NCI-H146 (cell line): ENCODE measurements at regions not wholly inside any gene's neighbourhood (a gene's known extent, or its start where the extent isn't known, plus 50 kb on each side); places are given as distances from the start of the nearest gene placed in this dataset.

Source experiments
- DNase-seq: peaks from one replicate; lab custom pipeline; 2025; lab: John Stamatoyannopoulos, UW

GRCh38 chr1:115577513-115577912 is 64.3 kb upstream of the VANGL1 start:
- DNase-seq = no peak

- DNase-seq = no peak
These were observed 66.1 kb upstream of the VANGL1 start for GRCh38 chr1:115575661-115576060.

GRCh38 chr1:115572710-115573109 is 69.1 kb upstream of the VANGL1 start:
- DNase-seq = no peak

GRCh38 chr1:115567431-115567830 is 74.3 kb upstream of the VANGL1 start:
- no peak for DNase-seq

GRCh38 chr1:115565791-115566190 is 76.0 kb upstream of the VANGL1 start:
- no peak for DNase-seq

GRCh38 chr1:115565353-115565752 is 76.4 kb upstream of the VANGL1 start:
- DNase-seq = no peak

- DNase-seq = no peak
These were observed 77.6 kb upstream of the VANGL1 start for GRCh38 chr1:115564201-115564600.

GRCh38 chr1:115560027-115560426 is 81.7 kb upstream of the VANGL1 start:
- no peak for DNase-seq

GRCh38 chr1:115558275-115558674 is 83.5 kb upstream of the VANGL1 start:
- DNase-seq = no peak

- no peak for DNase-seq
These were observed 84.1 kb upstream of the VANGL1 start for GRCh38 chr1:115557715-115558114.

- DNase-seq = no peak
These were observed 85.5 kb upstream of the VANGL1 start for GRCh38 chr1:115556236-115556635.

GRCh38 chr1:115555446-115555845 is 86.3 kb upstream of the VANGL1 start:
- DNase-seq = no peak

- DNase-seq = no peak
These were observed 94.1 kb upstream of the VANGL1 start for GRCh38 chr1:115547696-115548095.

- DNase-seq = no peak
These were observed 94.9 kb upstream of the VANGL1 start for GRCh38 chr1:115546846-115547245.

- DNase-seq = peak; percentile 24
These were observed 95.7 kb upstream of the VANGL1 start for GRCh38 chr1:115545791-115546733.

GRCh38 chr1:115545096-115545720 is 96.6 kb upstream of the VANGL1 start:
- DNase-seq = no peak

- DNase-seq = no peak
These were observed 97.6 kb upstream of the VANGL1 start for GRCh38 chr1:115544131-115544530.

GRCh38 chr1:115543247-115543646 is 98.5 kb upstream of the VANGL1 start:
- DNase-seq = no peak

- no peak for DNase-seq
These were observed 102.0 kb upstream of the VANGL1 start for GRCh38 chr1:115539736-115540135.

GRCh38 chr1:115539061-115539460 is 102.7 kb upstream of the VANGL1 start:
- DNase-seq = no peak

- DNase-seq = no peak
These were observed 103.2 kb upstream of the VANGL1 start for GRCh38 chr1:115538579-115538978.

- no peak for DNase-seq
These were observed 104.4 kb upstream of the VANGL1 start for GRCh38 chr1:115537415-115537814.

GRCh38 chr1:115536279-115536816 is 105.4 kb upstream of the VANGL1 start:
- no peak for DNase-seq
